GM12874 (cell line): ENCODE measurements at regions not wholly inside any gene's neighbourhood (a gene's known extent, or its start where the extent isn't known, plus 50 kb on each side); places are given as distances from the start of the nearest gene placed in this dataset.

Experiments
- TF ChIP-seq, protein P1 (sequence below): IDR thresholded peaks from 2 replicates; pipeline ENCODE4 v1.5.1; 2011; ENCODE audit warnings: low read depth, mild to moderate bottlenecking, control low read depth, low read length, moderate library complexity; ENCODE audit not compliant: insufficient read depth

GRCh38 chr6:140193269-140193668, 818.8 kb upstream of the CITED2 start:
- TF ChIP-seq, protein P1, sequence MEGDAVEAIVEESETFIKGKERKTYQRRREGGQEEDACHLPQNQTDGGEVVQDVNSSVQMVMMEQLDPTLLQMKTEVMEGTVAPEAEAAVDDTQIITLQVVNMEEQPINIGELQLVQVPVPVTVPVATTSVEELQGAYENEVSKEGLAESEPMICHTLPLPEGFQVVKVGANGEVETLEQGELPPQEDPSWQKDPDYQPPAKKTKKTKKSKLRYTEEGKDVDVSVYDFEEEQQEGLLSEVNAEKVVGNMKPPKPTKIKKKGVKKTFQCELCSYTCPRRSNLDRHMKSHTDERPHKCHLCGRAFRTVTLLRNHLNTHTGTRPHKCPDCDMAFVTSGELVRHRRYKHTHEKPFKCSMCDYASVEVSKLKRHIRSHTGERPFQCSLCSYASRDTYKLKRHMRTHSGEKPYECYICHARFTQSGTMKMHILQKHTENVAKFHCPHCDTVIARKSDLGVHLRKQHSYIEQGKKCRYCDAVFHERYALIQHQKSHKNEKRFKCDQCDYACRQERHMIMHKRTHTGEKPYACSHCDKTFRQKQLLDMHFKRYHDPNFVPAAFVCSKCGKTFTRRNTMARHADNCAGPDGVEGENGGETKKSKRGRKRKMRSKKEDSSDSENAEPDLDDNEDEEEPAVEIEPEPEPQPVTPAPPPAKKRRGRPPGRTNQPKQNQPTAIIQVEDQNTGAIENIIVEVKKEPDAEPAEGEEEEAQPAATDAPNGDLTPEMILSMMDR, result no peak

- TF ChIP-seq, protein P1, result no peak
Observed at GRCh38 chr6:140192018-140192417, 817.6 kb upstream of the CITED2 start.

GRCh38 chr6:140185991-140186390, 811.5 kb upstream of the CITED2 start:
- TF ChIP-seq, protein P1, result no peak

DNA sequence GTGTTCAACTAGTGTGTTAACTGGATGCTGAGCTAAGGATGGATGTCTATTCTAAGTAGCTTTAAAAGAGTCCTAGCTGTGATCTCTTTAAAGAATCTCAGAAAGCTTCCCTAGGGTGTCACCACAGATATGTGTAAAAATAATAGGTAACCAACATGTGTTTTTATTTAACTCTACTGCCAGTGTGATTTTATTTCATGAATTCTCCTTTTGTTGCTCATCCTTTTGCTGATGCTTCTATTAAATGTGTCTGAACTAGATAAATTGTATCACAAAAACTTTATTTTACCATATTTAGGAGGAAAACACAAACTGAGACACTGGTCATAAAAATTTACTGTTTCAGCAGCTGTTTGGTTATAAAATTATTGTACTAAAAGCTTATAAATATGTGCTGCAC, 809.4 kb upstream of the CITED2 start:
- TF ChIP-seq, protein P1, result no peak

GRCh38 chr6:140182821-140183220, 808.4 kb upstream of the CITED2 start:
- TF ChIP-seq, protein P1, result no peak

DNA sequence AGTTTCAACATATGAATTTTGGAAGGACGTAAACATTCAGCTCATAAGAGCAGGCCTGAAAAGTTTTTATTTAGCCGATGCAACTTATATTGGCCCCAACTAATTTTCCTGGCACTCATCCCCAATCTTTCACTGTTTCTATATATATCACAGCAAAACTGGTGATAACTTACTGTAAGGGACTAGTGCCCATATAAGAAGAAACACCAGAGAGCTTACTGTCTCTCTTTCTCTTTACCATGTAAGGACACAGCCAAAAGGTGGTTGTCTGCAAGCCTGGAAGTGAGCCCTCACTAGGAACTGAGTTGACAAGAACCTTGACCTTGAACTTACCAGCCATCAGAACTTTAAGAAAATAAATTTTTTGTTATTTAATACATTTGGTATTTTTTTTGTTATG, 807.4 kb upstream of the CITED2 start:
- TF ChIP-seq, protein P1, result no peak

GRCh38 chr6:140180306-140180705, 805.9 kb upstream of the CITED2 start:
- TF ChIP-seq, protein P1, result no peak

DNA sequence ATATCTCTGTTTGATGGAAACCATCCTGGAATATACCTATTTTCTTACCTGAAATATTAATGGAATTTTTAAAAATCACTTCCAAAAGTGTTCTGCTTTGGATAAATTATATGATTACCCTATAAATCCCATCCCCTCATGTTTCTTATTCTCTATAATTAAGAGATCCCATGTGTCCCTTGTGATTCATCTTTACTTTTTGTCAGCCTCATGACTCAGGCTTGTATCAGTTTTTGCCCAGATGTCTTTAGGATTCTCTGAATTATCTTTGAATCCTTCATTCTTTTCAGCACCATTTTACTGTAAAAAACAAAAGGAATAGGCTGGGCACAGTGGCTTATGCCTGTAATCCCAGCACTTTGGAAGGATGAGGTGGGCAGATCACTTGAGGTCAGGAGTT, 804.5 kb upstream of the CITED2 start:
- TF ChIP-seq, protein P1, result no peak
